ENCODE measurements at regions not wholly inside any gene's neighbourhood (a gene's known extent, or its start where the extent isn't known, plus 50 kb on each side); places are given as distances from the start of the nearest gene placed in this dataset.

GRCh38 chr16:86363836-86364618 lies 146.3 kb upstream of the FOXF1 start:
- no peak for DNase-seq (ENCODE audit: low read depth in 2 of 2)

GRCh38 chr16:86364653-86365380 lies 145.5 kb upstream of the FOXF1 start:
- DNase-seq (ENCODE audit: low read depth in 2 of 2) = no peak

- no peak for DNase-seq (ENCODE audit: low read depth in 2 of 2)
These were observed 144.6 kb upstream of the FOXF1 start for GRCh38 chr16:86365513-86366273.

- DNase-seq (ENCODE audit: low read depth in 2 of 2) = no peak
These were observed 143.8 kb upstream of the FOXF1 start for GRCh38 chr16:86366481-86366880.

DNA sequence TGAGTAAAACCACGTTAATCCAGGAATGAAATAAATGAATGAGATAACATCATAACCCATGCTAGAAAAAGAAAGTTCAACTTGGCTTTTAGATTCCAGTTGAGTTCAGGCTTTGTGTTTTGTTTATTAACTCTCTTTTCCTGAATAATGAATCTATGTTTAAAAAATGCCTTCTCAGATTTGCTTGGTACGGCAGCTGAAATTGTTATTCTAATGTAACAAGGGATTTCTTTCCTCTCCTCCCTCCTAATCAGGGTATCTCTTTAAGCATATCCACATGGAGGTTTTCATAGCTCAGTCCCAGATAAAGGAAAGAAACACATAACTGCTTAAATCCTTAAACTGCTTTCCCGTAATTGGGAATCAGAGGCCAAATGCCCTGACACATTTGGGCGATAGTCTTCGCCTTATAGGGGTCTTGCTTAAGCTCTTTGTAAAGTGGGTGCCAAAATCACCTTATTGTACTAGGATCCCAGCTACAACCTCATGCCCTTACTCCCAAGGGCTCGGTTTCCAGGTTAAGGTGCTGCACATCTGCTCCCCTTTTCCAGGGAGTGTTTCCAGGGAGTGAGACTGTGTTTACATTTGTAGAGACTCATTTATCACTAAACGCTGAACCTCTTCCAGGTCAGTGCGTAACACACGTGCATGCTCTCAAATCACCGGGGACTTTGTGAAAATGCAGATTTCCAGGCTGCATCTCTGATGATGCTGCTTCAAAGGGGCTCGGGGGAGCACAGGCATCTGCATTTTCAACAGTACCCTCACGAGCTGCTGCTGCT lies 142.8 kb upstream of the FOXF1 start:
- DNase-seq (ENCODE audit: low read depth in 2 of 2) = no peak

- no peak for DNase-seq (ENCODE audit: low read depth in 2 of 2)
These were observed 142.1 kb upstream of the FOXF1 start for GRCh38 chr16:86368261-86368660.

DNA sequence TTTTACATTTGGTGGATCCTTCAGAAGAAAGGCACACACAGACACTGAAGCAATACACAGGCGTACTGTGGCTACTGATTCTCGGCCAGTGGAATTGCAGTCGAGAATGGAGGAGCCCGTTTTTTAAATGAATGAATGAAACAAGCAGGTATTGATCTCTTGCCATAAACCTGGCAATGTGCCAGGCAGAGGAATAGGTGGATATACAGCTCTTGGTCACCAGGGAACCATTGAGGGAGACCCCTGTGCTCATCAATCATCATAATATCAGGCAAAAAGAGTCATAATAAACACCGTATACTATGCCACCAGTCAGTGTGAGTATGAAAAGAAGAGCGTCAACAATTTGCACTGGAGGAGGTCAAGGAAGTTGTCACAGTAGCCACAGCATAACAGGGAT lies 140.3 kb upstream of the FOXF1 start:
- no peak for DNase-seq (ENCODE audit: low read depth in 2 of 2)

DNA sequence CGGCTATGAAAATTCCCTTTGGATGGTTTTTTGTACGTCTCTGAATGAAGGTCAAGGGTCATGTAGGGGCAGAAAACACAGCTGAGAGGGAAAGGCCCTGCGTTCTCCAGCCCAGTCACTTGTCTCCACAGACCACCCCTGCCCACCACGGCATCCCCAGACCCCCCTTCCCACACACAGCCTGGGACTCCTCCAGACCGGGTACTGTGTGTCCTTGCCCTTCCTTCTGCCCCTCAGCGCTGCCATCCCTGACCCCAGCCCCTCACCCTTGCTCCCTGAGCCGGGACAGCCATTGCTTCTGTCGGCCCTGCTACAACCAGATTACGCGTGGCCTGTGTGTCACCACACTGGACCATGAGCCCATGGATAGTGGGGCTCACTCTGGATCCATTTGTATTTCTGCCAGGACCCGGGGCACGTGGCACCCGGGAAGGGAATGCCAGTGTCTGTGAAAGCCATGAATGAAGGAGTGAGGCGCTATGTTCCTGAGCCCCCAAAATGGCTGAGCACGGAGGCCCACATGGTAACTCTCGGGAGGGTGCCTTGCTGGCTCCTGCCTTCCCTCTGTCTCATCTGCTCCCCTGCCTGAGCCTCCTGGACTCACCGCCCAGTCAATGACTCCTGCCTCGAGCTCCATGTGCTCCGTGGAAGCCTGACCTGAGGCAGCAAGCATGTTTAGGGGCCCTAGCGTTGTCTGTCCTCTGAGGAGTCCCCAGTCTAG lies 139.1 kb upstream of the FOXF1 start:
- DNase-seq (ENCODE audit: low read depth in 2 of 2) = no peak

DNA sequence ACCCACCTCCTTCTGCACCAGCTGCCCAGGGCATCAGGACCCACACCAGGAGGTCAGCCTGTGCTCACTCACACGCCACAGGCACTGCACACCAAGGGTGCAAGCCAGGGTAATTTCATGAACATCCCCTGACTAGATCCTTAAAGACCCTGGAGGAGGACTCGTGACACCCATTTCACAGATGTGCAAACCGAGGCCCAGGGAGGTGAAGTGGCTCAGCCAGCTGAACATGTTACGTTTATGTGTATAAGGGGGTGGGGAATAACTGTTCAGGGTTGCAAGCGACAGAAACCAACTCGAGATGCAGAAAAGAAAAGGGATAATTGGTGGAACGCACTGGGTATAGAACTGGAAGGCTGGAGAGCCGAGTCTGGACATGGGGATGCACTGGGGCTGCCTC lies 138.1 kb upstream of the FOXF1 start:
- DNase-seq (ENCODE audit: low read depth in 2 of 2) = no peak

- no peak for DNase-seq (ENCODE audit: low read depth in 2 of 2)
These were observed 136.9 kb upstream of the FOXF1 start for GRCh38 chr16:86373276-86373901.

- no peak for DNase-seq (ENCODE audit: low read depth in 2 of 2)
These were observed 135.7 kb upstream of the FOXF1 start for GRCh38 chr16:86374603-86375130.

DNA sequence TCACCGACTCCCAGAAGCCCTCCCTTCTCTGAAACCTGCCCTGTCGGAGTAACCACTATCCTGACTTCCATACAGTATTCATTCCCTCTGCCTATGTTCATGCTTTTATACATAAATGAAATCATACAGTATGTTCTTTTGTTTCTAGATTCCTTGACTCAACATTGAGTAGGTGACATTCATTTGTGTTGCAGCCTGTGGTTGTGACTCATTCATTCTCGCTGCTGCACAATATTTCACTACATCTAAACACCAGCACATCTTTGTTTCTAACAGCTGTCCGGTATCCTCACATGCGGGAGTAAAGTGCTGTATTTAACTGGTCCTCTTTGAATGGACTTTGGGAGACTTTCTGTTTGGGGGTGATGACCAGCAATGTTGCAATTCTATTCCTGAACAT lies 135.0 kb upstream of the FOXF1 start:
- no peak for DNase-seq (ENCODE audit: low read depth in 2 of 2)

DNA sequence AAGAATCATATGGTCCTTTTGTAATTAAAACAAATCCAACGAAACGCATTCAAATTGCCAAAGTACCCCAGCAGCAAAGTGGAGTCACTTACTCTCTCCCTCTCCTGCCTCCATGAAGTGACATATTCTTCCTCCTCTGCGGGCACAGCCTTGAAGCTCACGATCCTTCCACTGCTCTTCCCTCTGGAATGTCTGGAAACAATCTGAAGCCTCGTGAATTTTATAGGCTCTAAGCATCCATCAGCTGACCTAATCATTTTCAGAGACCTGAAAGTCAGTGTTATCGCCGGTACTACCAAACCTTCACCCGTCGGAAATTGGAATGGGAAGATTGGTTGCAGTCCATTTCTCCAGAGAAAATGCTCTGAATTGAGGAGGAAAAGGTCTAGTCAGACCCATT lies 134.5 kb upstream of the FOXF1 start:
- DNase-seq (ENCODE audit: low read depth in 2 of 2) = no peak

DNA sequence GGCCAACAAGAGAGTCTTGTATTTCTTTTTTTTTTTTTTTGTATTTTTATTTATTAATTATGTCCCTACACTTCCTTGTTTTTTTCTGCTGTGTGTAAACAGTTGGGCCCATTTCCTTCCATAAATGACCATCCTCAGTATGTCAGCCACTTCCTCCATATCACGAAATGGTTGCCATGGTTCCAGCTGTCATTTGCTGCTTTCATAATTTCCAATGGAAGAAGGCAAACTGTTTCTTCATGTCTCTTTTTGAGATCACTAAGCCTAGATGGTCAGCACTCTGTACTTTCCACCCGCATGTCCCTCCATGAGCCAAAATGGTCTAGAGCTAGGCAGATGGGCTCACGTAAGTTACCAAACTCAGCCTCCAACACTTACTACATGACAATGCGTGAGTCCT lies 133.5 kb upstream of the FOXF1 start:
- no peak for DNase-seq (ENCODE audit: low read depth in 2 of 2)

- DNase-seq (ENCODE audit: low read depth in 2 of 2) = no peak
These were observed 132.9 kb upstream of the FOXF1 start for GRCh38 chr16:86377251-86378022.

DNA sequence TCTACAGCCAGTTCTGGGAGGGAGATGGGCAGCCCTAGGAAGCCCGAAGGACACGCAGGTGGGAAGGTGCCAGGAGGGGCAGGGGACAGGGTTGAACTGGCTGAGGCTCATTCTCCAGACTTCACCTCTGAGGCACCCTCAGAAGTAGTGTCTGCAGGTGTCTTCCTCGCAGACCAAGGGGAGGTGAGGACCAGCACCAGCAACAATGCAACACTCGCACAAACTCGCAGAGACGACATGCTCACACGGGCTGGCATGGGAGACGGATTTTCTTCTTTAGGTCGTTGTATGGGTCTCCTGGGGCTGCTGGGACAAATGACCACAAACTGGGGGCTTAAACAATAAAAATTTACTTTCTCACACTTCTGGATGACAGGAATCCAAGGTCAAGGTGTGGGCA lies 132.2 kb upstream of the FOXF1 start:
- DNase-seq (ENCODE audit: low read depth in 2 of 2) = no peak

DNA sequence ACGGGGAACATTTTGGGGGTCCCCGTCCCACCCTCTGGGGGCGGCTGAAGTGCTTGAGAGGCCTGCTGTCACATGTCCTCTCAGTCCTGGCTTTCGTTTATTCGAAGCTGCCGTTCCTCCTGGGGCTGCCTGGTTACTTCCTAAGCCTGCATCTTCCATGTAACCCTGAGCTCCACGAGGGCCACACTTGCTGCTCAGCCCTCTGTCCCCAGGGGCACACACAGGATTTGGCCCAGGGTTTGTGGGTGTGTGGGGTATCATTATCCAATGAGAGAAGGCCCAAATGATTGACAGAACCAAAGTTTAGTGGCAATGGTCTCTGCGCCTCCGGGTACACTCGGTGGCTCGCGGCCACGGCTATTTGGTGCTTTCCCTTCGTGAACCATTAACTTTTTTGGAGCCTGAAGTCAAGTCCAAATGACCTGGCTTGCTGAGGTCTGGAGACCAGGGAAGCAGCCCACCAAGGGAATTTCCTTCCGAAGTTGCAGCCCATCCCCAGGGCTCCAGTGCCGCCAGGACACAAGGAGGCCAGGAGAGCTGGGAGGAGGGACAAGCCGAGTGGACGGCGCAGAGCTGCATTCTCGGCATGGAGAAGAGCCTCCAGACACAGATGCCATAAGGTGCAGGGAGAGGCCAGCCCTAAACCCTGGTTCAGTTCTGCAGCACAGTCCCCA lies 131.4 kb upstream of the FOXF1 start:
- DNase-seq (ENCODE audit: low read depth in 2 of 2) = no peak

GRCh38 chr16:86379505-86379846 lies 130.9 kb upstream of the FOXF1 start:
- DNase-seq (ENCODE audit: low read depth in 2 of 2) = no peak

GRCh38 chr16:86380030-86380429 lies 130.3 kb upstream of the FOXF1 start:
- no peak for DNase-seq (ENCODE audit: low read depth in 2 of 2)

All from stimulated activated CD4-positive, alpha-beta T cell treated with anti-CD3 and anti-CD28 coated beads, Interleukin-15, amount 100 ng/mL, for 48 hours (primary cell).